K562 (cell line): ENCODE measurements at regions not wholly inside any gene's neighbourhood (a gene's known extent, or its start where the extent isn't known, plus 50 kb on each side); places are given as distances from the start of the nearest gene placed in this dataset.

Source experiments
- ATAC-seq: fragments of 200-7000 bp; cut with Tn5 transposase; 3 replicates; pipeline ENCODE4 v1.9.1; 2020; ENCODE audit warnings: moderate library complexity
- BruUV-seq: library from RNA; stranded (reverse); fragments of 400-500 nt; replicated peaks from 2 replicates; lab custom pipeline; 2021; lab: Mats Ljungman, UMichigan
- CTCF ChIA-PET: fragments of 300-600 bp; formaldehyde crosslinking; extraction: SDS; loops from one replicate; lab custom pipeline; 2021; ENCODE audit warnings: low intra/inter-chr PET ratio; lab: Yijun Ruan, JAX
- POLR2A ChIA-PET: fragments of 300-600, 350-650 bp; sonication (Branson Sonifier 250); formaldehyde crosslinking; extraction: SDS; loops from one replicate; lab custom pipeline; 2021; ENCODE audit warnings: antibody characterized with exemption, inconsistent platforms; lab: Yijun Ruan, JAX
- DNase-seq, 4 experiments: peaks; one replicate each; pipeline versions ENCODE4 v3.0.0 to v3.0.0-alpha.2; 2011 to 2018; ENCODE audit warnings: low spot score in 3 of 4, mixed read lengths in 3 of 4; ENCODE audit errors: extremely low read depth in 1 of 4
- FAIRE-seq: peaks from 2 replicates; lab custom pipeline; 2011; peaks lifted over from hg19 to GRCh38; lab: Jason Lieb, UNC
- H2AFZ ChIP-seq: 2 replicates; pipeline ENCODE4 v1.6.0; 2011; ENCODE audit warnings: low read depth, low read length, control low read depth, inconsistent platforms
- H3K27ac ChIP-seq: fragments of 200-600 bp; 3 replicates; pipeline ENCODE4 v1.8.0; 2011; ENCODE audit warnings: low read depth, mild to moderate bottlenecking, control low read depth, inconsistent platforms, low read length, moderate library complexity, mixed read lengths; ENCODE audit errors: extremely low read depth
- H3K27me3 ChIP-seq, 2 experiments: fragments of 300-600 bp in 1 of 2; 2 replicates in 1 of 2; 3 replicates in 1 of 2; pipeline versions ENCODE4 v1.6.0 to v1.8.0; 2011; ENCODE audit warnings: inconsistent platforms in 2 of 2, low read length in 2 of 2, mild to moderate bottlenecking in 1 of 2, mixed read lengths in 1 of 2, moderate library complexity in 1 of 2; ENCODE audit not compliant: control insufficient read depth in 2 of 2, insufficient read depth in 2 of 2
- H3K36me3 ChIP-seq: fragments of 300-600 bp; 3 replicates; pipeline ENCODE4 v1.8.0; 2011; ENCODE audit warnings: mild to moderate bottlenecking, low read length, inconsistent platforms; ENCODE audit not compliant: control insufficient read depth, insufficient read depth
- H3K4me1 ChIP-seq, 2 experiments: fragments of 200-600 bp in 1 of 2; replicated peaks in 1 of 2; 2 replicates in 1 of 2; 3 replicates in 1 of 2; pipeline versions ENCODE4 v1.5.1 to v1.8.0; 2011; ENCODE audit warnings: inconsistent platforms in 2 of 2, low read length in 2 of 2, mild to moderate bottlenecking in 1 of 2, mixed read lengths in 1 of 2, moderate library complexity in 1 of 2; ENCODE audit not compliant: control insufficient read depth in 2 of 2, insufficient read depth in 2 of 2
- H3K4me2 ChIP-seq: 2 replicates; pipeline ENCODE4 v1.6.1; 2011; ENCODE audit warnings: low read length, control low read depth, inconsistent platforms, mixed read lengths; ENCODE audit not compliant: insufficient read depth
- H3K4me3 ChIP-seq: fragments of 200-600 bp; sonication (generic), shearing (Covaris generic); 2 replicates; pipeline ENCODE4 v1.5.1; 2016; ENCODE audit warnings: control low read depth, inconsistent platforms
- H3K79me2 ChIP-seq: fragments of 200-600 bp; 3 replicates; pipeline ENCODE4 v1.8.0; 2011; ENCODE audit warnings: low read length, inconsistent platforms; ENCODE audit not compliant: control insufficient read depth, insufficient read depth
- H3K9ac ChIP-seq, 2 experiments: 2 replicates each; pipeline versions ENCODE4 v1.6.0 to v1.6.1; 2011; ENCODE audit warnings: low read depth in 2 of 2, low read length in 2 of 2, control low read depth in 1 of 2, inconsistent platforms in 1 of 2, mild to moderate bottlenecking in 1 of 2, mixed read lengths in 1 of 2; ENCODE audit not compliant: insufficient read depth in 1 of 2
- H3K9me1 ChIP-seq: one replicate; pipeline ENCODE4 v1.6.0; 2011; ENCODE audit warnings: inconsistent platforms, mild to moderate bottlenecking, low read length, moderate library complexity; ENCODE audit not compliant: control insufficient read depth, insufficient read depth
- H3K9me3 ChIP-seq: replicated peaks from 2 replicates; pipeline ENCODE4 v1.5.1; 2011; ENCODE audit warnings: low read depth, low read length, inconsistent platforms; ENCODE audit not compliant: control insufficient read depth, insufficient read depth
- H4K20me1 ChIP-seq: replicated peaks from 2 replicates; pipeline ENCODE4 v1.6.1; 2011; ENCODE audit warnings: low read length, inconsistent platforms, mixed read lengths; ENCODE audit not compliant: control insufficient read depth, insufficient read depth
- ASH1L ChIP-seq: fragments of 450-650 bp; IDR thresholded peaks from 2 replicates; pipeline ENCODE4 v1.6.1; 2018; ENCODE audit warnings: borderline replicate concordance, mild to moderate bottlenecking, low read depth; ENCODE audit not compliant: partially characterized antibody
- E2F8 ChIP-seq: fragments of 450-650 bp; IDR thresholded peaks from 2 replicates; pipeline ENCODE4 v1.7.1; 2018; ENCODE audit warnings: mild to moderate bottlenecking, low read depth; ENCODE audit not compliant: partially characterized antibody
- EP400 ChIP-seq: fragments of 450-650 bp; IDR thresholded peaks from 2 replicates; pipeline ENCODE4 v1.6.1; 2017; ENCODE audit warnings: antibody characterized with exemption, mild to moderate bottlenecking, moderate library complexity
- ESRRA ChIP-seq: fragments of 450-650 bp; IDR thresholded peaks from 2 replicates; pipeline ENCODE4 v1.6.1; 2014; ENCODE audit warnings: low read depth, mild to moderate bottlenecking, moderate library complexity, borderline replicate concordance
- JUND ChIP-seq, 2 experiments: IDR thresholded peaks; 2 replicates in 1 of 2; 3 replicates in 1 of 2; pipeline ENCODE4 v1.6.1; 2011; ENCODE audit warnings: borderline replicate concordance in 2 of 2, low read depth in 2 of 2, low read length in 2 of 2, improper control_type of control experiment in 1 of 2, missing biosample characterization in 1 of 2, missing genetic modification characterization in 1 of 2, missing genetic modification reagents in 1 of 2
- ZNF134 ChIP-seq: fragments of 250-450 bp; sonication (Bioruptor Pico); conservative IDR thresholded peaks from 2 replicates; pipeline ENCODE4 v1.4.0; 2020
- WGBS: fragments of 100-300 bp; shearing (Covaris generic); methylation state at CpG from one replicate; pipeline ENCODE4 v1.1.6; 2016; ENCODE audit warnings: low coverage, mixed read lengths; ENCODE audit not compliant: insufficient coverage; ENCODE audit errors: missing lambda C conversion rate; 5-methylcytosine and 5-hydroxymethylcytosine counted together
- in situ Hi-C: fragments of 300-500 bp; cut with MboI; formaldehyde crosslinking; loops from 4 replicates; pipeline ENCODE4 v1.15.0; 2018; ENCODE audit warnings: inconsistent platforms, mixed read lengths
- intact Hi-C: fragments of 100-400 bp; cut with micrococcal nuclease; formaldehyde crosslinking; loops from 2 replicates; pipeline ENCODE4 v1.14.2; 2022
- TF ChIP-seq, protein P1 (sequence below): sonication (generic); formaldehyde crosslinking; IDR thresholded peaks from 2 replicates; pipeline ENCODE4 v1.8.0; 2022; ENCODE audit warnings: mild to moderate bottlenecking, missing genetic modification reagents
- TF ChIP-seq, protein P2 (sequence below): fragments of 250-450 bp; sonication (Bioruptor Pico); IDR thresholded peaks from 2 replicates; pipeline ENCODE4 v1.8.0; 2022; ENCODE audit warnings: inconsistent platforms, mild to moderate bottlenecking, moderate library complexity, borderline replicate concordance

- H3K9me3 ChIP-seq: no peaks in the 10 kb centered on the region
- intact Hi-C loops (no loop called here), in situ Hi-C loops (no loop called here)
- no peaks in the 10 kb centered on the region for H3K9me1 ChIP-seq
- peaks cover 2 to 12% of the 10 kb centered on the region in 2 experiments; a peak in 4 of 5 replicates for H3K27me3 ChIP-seq
- H3K36me3 ChIP-seq: no peaks in the 10 kb centered on the region
- WGBS: 0% methylated on average over 3 of the region's 3 CpGs
- H3K9ac ChIP-seq: no peak overlapping the region
- H3K4me3 ChIP-seq: no peak overlapping the region
- H2AFZ ChIP-seq: no peak overlapping the region
- no peaks in the 10 kb centered on the region for H3K79me2 ChIP-seq
- ATAC-seq: no peak
- ChIA-PET POLR2A (no interaction called here), CTCF (no interaction called here)
- FAIRE-seq: no peak
- no peak overlapping the region for H3K27ac ChIP-seq
- no peaks in the 10 kb centered on the region for H3K4me1 ChIP-seq
- TF ChIP-seq ASH1L (no peak), ESRRA (no peak), ZNF134 (CRISPR knock-in tag) (no peak), JUND (IDR thresholded peaks at IDR 0.05; ENCODE audit: borderline replicate concordance, low read depth, low read length) (no peak), JUND (tag; IDR thresholded peaks at IDR 0.05; ENCODE audit: borderline replicate concordance, low read depth, low read length) (no peak), EP400 (no peak), E2F8 (no peak)
- TF ChIP-seq, protein P1, sequence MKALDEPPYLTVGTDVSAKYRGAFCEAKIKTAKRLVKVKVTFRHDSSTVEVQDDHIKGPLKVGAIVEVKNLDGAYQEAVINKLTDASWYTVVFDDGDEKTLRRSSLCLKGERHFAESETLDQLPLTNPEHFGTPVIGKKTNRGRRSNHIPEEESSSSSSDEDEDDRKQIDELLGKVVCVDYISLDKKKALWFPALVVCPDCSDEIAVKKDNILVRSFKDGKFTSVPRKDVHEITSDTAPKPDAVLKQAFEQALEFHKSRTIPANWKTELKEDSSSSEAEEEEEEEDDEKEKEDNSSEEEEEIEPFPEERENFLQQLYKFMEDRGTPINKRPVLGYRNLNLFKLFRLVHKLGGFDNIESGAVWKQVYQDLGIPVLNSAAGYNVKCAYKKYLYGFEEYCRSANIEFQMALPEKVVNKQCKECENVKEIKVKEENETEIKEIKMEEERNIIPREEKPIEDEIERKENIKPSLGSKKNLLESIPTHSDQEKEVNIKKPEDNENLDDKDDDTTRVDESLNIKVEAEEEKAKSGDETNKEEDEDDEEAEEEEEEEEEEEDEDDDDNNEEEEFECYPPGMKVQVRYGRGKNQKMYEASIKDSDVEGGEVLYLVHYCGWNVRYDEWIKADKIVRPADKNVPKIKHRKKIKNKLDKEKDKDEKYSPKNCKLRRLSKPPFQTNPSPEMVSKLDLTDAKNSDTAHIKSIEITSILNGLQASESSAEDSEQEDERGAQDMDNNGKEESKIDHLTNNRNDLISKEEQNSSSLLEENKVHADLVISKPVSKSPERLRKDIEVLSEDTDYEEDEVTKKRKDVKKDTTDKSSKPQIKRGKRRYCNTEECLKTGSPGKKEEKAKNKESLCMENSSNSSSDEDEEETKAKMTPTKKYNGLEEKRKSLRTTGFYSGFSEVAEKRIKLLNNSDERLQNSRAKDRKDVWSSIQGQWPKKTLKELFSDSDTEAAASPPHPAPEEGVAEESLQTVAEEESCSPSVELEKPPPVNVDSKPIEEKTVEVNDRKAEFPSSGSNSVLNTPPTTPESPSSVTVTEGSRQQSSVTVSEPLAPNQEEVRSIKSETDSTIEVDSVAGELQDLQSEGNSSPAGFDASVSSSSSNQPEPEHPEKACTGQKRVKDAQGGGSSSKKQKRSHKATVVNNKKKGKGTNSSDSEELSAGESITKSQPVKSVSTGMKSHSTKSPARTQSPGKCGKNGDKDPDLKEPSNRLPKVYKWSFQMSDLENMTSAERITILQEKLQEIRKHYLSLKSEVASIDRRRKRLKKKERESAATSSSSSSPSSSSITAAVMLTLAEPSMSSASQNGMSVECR (CRISPR knock-in tag): no peak
- TF ChIP-seq, protein P2, sequence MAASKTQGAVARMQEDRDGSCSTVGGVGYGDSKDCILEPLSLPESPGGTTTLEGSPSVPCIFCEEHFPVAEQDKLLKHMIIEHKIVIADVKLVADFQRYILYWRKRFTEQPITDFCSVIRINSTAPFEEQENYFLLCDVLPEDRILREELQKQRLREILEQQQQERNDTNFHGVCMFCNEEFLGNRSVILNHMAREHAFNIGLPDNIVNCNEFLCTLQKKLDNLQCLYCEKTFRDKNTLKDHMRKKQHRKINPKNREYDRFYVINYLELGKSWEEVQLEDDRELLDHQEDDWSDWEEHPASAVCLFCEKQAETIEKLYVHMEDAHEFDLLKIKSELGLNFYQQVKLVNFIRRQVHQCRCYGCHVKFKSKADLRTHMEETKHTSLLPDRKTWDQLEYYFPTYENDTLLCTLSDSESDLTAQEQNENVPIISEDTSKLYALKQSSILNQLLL (CRISPR knock-in tag): no peak
- DNase-seq: no peak
- no TSS peak for BruUV-seq
- no peaks in the 10 kb centered on the region; the same call in 1 of the 2 replicates for H4K20me1 ChIP-seq
- no peak overlapping the region for H3K4me2 ChIP-seq
Measured at GRCh38 chr10:62746951-62747729, 57.4 kb upstream of the ADO start.
